Activated T-cell treated with anti-CD3 and anti-CD28 coated beads, Interleukin-2, amount 50 U/mL, for 72 hours (primary cell): ENCODE measurements at regions not wholly inside any gene's neighbourhood (a gene's known extent, or its start where the extent isn't known, plus 50 kb on each side); places are given as distances from the start of the nearest gene placed in this dataset.
"Not testable (repeated sequence)": the region's sequence is repeated elsewhere in the genome, so short reads cannot be mapped to it uniquely, and the experiment has no call there.

Experiments
- ATAC-seq, 2 donors: fragments of 150-1000 bp; cut with Tn5 transposase; replicated peaks in 1 of 2; 2 replicates each; pipeline ENCODE4 v1.10.0; 2021; ENCODE audit warnings: moderate library complexity in 2 of 2, mild to moderate bottlenecking in 1 of 2
- DNase-seq, 2 donors: peaks; one replicate each; pipeline ENCODE4 v3.0.0; 2021 to 2022; ENCODE audit warnings: mixed read lengths in 1 of 2
- H3K27ac Mint-ChIP-seq: one replicate; pipeline ENCODE4 v1.8.0; 2022; ENCODE audit warnings: mild to moderate bottlenecking, moderate library complexity, mixed read lengths
- H3K27me3 Mint-ChIP-seq: one replicate; pipeline ENCODE4 v1.8.0; 2022; ENCODE audit warnings: low read depth, mixed read lengths
- H3K36me3 Mint-ChIP-seq, 2 donors: one replicate each; pipeline ENCODE4 v1.8.0; 2022; ENCODE audit warnings: mixed read lengths in 2 of 2, mild to moderate bottlenecking in 1 of 2; ENCODE audit not compliant: insufficient read depth in 2 of 2
- H3K4me1 Mint-ChIP-seq: one replicate; pipeline ENCODE4 v1.8.0; 2022; ENCODE audit warnings: low read depth, mixed read lengths
- H3K4me3 Mint-ChIP-seq, 2 donors: one replicate each; pipeline ENCODE4 v1.8.0; 2022; ENCODE audit warnings: mild to moderate bottlenecking in 2 of 2, mixed read lengths in 2 of 2, moderate library complexity in 2 of 2
- H3K9me3 Mint-ChIP-seq, 2 donors: one replicate each; pipeline ENCODE4 v1.8.0; 2022; ENCODE audit warnings: mixed read lengths in 2 of 2

DNA sequence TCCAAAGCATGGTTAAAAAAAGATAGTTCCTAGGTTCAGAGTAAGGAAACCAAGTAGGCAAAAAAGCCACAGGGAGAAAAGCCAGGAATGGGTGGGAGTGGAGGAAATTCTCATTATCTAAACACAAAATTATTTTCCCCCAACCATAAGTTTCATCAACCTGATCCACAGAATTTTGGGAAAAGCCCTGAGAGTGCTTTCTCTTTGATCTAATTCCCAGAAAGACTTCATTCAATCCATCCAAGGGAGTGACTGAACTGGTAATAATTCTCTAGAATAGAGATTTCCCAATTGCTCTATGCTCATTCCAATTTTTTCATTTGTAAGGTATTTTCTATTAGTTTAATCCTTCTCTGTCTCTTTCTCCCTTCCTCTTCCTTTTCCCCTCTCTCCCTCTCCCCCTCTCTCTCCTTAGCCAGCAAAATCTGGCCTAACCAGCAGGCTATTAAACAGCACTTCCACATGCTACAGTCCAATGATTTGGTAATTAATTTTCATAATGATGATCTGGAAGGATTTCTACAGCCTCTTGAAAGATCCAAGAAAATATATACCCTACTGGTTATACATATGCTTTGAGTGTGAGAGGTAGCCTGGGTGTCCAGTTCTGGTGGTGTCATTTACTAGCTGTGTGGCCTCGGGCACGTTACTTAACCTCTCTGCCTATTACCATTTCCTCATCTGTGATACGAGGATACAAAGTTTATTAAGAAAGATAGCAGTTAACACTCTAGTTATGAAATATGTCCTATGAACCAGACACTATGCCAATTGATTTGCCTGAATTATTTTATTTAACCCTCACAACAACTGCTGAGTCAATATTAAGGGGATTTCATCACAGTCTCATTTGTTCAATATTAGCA lies 251.5 kb upstream of the RASGEF1B start:
- no peak for ATAC-seq
- H3K27me3 Mint-ChIP-seq = peaks cover 14% of the 10 kb centered on the region
- no peaks in the 10 kb centered on the region for H3K9me3 Mint-ChIP-seq
- DNase-seq = no peak
- H3K36me3 Mint-ChIP-seq = no peaks in the 10 kb centered on the region
- H3K4me1 Mint-ChIP-seq = peaks cover 15% of the 10 kb centered on the region
- H3K4me3 Mint-ChIP-seq = no peak overlapping the region
- no peak overlapping the region for H3K27ac Mint-ChIP-seq

- Mint-ChIP-seq H3K4me1 (peaks cover 15% of the 10 kb centered on the region), H3K36me3 (no peaks in the 10 kb centered on the region), H3K27me3 (peaks cover 8% of the 10 kb centered on the region), H3K4me3 (no peak overlapping the region), H3K27ac (no peak overlapping the region), H3K9me3 (no peaks in the 10 kb centered on the region)
- no peak for DNase-seq
- no peak for ATAC-seq
Measured at GRCh38 chr4:81722290-81722851, 250.7 kb upstream of the RASGEF1B start.

DNA sequence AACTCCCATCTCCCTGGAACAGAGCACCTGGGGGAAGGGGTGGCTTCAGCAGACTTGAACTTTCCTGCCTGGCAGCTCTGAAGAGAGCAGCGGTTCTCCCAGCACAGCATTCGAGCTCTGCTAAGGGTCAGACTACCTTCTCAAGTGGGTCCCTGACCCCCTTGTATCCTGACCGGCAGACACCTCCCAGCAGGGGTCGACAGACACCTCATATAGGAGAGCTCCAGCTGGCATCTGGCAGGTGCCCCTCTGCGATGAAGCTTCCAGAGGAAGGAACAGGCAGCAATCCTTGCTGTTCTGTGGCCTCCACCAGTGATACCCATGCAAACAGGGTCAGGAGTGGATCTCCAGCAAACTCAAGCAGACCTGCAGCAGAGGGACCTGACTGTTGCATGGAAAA lies 244.1 kb upstream of the RASGEF1B start:
- DNase-seq (no peak), ATAC-seq (no peak)
- no peak overlapping the region for H3K4me3 Mint-ChIP-seq
- peaks cover 13% of the 10 kb centered on the region for H3K27me3 Mint-ChIP-seq
- H3K27ac Mint-ChIP-seq = no peak overlapping the region
- H3K4me1 Mint-ChIP-seq = peaks cover 9% of the 10 kb centered on the region
- H3K36me3 Mint-ChIP-seq = peaks cover 0 to 1% of the 10 kb centered on the region in 2 donors
- H3K9me3 Mint-ChIP-seq = no peaks in the 10 kb centered on the region

DNA sequence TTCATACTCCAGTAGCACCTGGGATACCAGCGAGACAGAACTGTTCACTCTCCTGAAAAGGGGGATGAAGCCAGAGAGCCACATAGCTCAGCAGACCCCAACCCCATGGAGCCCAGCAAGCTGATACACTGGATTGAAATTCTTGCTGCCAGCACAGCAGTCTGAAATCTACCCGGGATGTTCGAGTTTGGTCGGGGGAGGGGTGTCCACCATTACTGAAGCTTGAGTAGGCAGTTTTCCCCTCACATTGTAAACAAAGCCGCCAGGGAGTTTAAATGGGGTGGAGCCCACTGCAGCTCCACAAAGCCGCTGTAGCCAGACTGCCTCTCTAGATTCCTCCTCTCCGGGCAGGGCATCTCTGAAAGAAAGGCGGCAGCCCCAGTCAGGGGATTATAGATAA lies 243.7 kb upstream of the RASGEF1B start:
- not testable (repeated sequence) for H3K4me3 Mint-ChIP-seq, ATAC-seq, H3K4me1 Mint-ChIP-seq, H3K27ac Mint-ChIP-seq, H3K9me3 Mint-ChIP-seq, DNase-seq, H3K36me3 Mint-ChIP-seq
- H3K27me3 Mint-ChIP-seq = peaks cover 13% of the 10 kb centered on the region

- no peak overlapping the region for H3K27ac Mint-ChIP-seq
- H3K9me3 Mint-ChIP-seq = no peaks in the 10 kb centered on the region
- H3K36me3 Mint-ChIP-seq = peaks cover 0 to 1% of the 10 kb centered on the region in 2 donors
- ATAC-seq (no peak), DNase-seq (no peak)
- H3K27me3 Mint-ChIP-seq = peaks cover 13% of the 10 kb centered on the region
- H3K4me3 Mint-ChIP-seq = no peak overlapping the region
- peaks cover 9% of the 10 kb centered on the region for H3K4me1 Mint-ChIP-seq
Measured at GRCh38 chr4:81714291-81714690, 242.6 kb upstream of the RASGEF1B start.

- DNase-seq (no peak), ATAC-seq (no peak)
- Mint-ChIP-seq H3K4me3 (no peak overlapping the region), H3K4me1 (peaks cover 9% of the 10 kb centered on the region), H3K27me3 (peaks cover 13% of the 10 kb centered on the region), H3K27ac (no peak overlapping the region), H3K9me3 (no peaks in the 10 kb centered on the region), H3K36me3 (peaks cover 0 to 1% of the 10 kb centered on the region in 2 donors)
Measured at GRCh38 chr4:81712714-81713113, 241.0 kb upstream of the RASGEF1B start.

- Mint-ChIP-seq H3K4me1 (no peaks in the 10 kb centered on the region), H3K9me3 (no peaks in the 10 kb centered on the region)
Measured at GRCh38 chr4:81704461-81704860, 232.8 kb upstream of the RASGEF1B start.

GRCh38 chr4:81700189-81700588 lies 228.5 kb upstream of the RASGEF1B start:
- Mint-ChIP-seq H3K27ac (no peak overlapping the region), H3K4me3 (no peak overlapping the region), H3K4me1 (no peaks in the 10 kb centered on the region), H3K9me3 (no peaks in the 10 kb centered on the region), H3K27me3 (no peaks in the 10 kb centered on the region), H3K36me3 (no peaks in the 10 kb centered on the region)
- DNase-seq (no peak), ATAC-seq (no peak)

More at GRCh38 chr4:81704461-81704860, 232.8 kb upstream of the RASGEF1B start:
- ATAC-seq (no peak), DNase-seq (no peak)
- Mint-ChIP-seq H3K4me3 (no peak overlapping the region), H3K36me3 (no peaks in the 10 kb centered on the region), H3K27me3 (no peaks in the 10 kb centered on the region), H3K27ac (no peak overlapping the region)

DNA sequence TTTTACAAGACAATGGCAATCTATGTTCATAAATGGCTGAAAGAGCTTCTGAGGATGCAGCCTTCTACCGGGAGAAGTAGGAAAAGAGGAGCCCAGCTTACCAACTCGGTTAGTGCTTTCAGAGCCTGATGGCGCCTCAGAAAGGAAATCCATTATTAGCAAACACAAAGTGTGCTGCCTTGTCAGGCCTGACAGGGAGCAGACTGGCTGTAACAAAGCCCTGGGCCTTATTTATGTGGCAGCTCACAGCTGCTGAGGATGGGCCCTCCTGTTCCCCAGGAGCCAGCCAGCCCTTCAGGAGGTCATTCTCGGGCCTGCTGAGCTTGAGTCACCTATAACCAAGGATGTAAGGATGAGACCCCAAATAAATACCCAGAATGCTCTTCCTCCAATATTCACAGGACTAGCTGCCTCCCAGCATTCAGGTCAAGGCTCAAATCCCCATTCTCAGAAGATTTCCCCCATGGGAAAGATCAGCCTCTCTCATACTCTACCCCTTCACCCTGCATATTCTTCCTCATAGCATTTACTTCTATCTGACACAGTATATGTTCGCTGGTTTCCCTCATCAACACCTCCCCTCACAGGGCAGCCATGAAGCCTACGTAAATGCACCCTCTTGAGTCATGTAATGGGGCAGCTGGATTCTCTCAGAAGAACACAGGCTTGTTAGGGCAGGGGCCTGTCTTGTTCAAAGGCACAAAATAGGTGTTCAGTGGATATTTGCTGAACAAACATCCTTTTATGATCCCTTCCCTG lies 227.0 kb upstream of the RASGEF1B start:
- no peak overlapping the region for H3K4me3 Mint-ChIP-seq
- no peaks in the 10 kb centered on the region for H3K4me1 Mint-ChIP-seq
- H3K27me3 Mint-ChIP-seq = peaks cover 11% of the 10 kb centered on the region
- H3K36me3 Mint-ChIP-seq = no peaks in the 10 kb centered on the region
- no peak for ATAC-seq
- H3K27ac Mint-ChIP-seq = no peak overlapping the region
- DNase-seq = no peak
- no peaks in the 10 kb centered on the region for H3K9me3 Mint-ChIP-seq

GRCh38 chr4:81694176-81694913 lies 222.6 kb upstream of the RASGEF1B start:
- no peaks in the 10 kb centered on the region for H3K4me1 Mint-ChIP-seq
- peaks cover 17% of the 10 kb centered on the region for H3K27me3 Mint-ChIP-seq
- no peak for ATAC-seq
- H3K9me3 Mint-ChIP-seq = no peaks in the 10 kb centered on the region
- no peak for DNase-seq
- no peak overlapping the region for H3K4me3 Mint-ChIP-seq
- no peak overlapping the region for H3K27ac Mint-ChIP-seq
- H3K36me3 Mint-ChIP-seq = no peaks in the 10 kb centered on the region

DNA sequence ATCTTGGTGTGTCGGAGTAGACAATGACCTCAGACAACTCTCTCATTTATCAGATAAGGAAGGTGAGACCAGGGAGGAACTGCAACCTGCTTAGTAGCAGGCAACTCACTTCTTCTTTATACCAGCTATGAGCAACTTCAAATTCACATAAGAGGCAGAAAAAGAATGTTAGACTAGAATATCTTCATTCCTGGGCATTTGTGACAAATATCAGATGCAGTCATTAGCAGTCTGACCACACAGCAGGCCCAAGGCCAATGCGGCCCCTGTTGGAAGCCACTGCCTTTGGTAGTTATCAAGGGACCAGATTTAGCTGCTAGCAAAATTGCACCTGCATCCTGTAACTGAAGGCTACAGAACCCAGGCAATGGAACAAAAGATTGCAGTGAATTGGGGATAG lies 219.2 kb upstream of the RASGEF1B start:
- Mint-ChIP-seq H3K27me3 (peaks cover 17% of the 10 kb centered on the region), H3K4me3 (no peak overlapping the region), H3K36me3 (no peaks in the 10 kb centered on the region), H3K9me3 (no peaks in the 10 kb centered on the region), H3K27ac (no peak overlapping the region), H3K4me1 (no peaks in the 10 kb centered on the region)
- no peak for DNase-seq
- ATAC-seq = no peak

GRCh38 chr4:81688085-81688484 lies 216.4 kb upstream of the RASGEF1B start:
- no peak for ATAC-seq
- Mint-ChIP-seq H3K9me3 (no peaks in the 10 kb centered on the region), H3K27ac (no peak overlapping the region), H3K4me3 (no peak overlapping the region), H3K4me1 (no peaks in the 10 kb centered on the region), H3K36me3 (no peaks in the 10 kb centered on the region), H3K27me3 (peaks cover under 1% of the 10 kb centered on the region)
- DNase-seq = no peak

- H3K4me1 Mint-ChIP-seq = no peaks in the 10 kb centered on the region
- no peak for ATAC-seq
- H3K27ac Mint-ChIP-seq = no peak overlapping the region
Measured at GRCh38 chr4:81687471-81687870, 215.8 kb upstream of the RASGEF1B start.

More at GRCh38 chr4:81687471-81687870, 215.8 kb upstream of the RASGEF1B start:
- Mint-ChIP-seq H3K36me3 (no peaks in the 10 kb centered on the region), H3K9me3 (no peaks in the 10 kb centered on the region), H3K4me3 (no peak overlapping the region), H3K27me3 (no peaks in the 10 kb centered on the region)
- no peak for DNase-seq
